ENCODE measurements at regions not wholly inside any gene's neighbourhood (a gene's known extent, or its start where the extent isn't known, plus 50 kb on each side); places are given as distances from the start of the nearest gene placed in this dataset.

DNA sequence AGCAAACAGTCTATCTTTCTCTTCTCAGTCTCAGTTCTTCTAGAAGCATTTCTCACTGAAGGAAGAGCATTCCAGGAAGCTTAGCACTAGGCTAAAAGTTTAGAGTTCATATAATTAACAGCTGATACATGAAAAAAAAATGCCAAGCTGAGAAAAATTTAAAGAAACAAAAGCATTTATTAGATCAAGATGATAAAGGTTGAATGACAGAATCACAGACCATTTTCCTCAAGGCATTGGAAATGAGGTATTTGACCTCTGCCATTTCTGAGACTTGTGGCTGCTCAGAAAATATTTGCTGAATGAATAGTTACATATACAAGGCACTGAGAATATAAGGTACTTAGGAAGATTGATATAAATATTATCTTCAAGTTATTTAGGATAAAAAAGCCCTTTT is 901.6 kb upstream of the GOT2 start (continued):
- TF ChIP-seq EP300 (IDR thresholded peaks at IDR 0.05; ENCODE audit: borderline replicate concordance in 1 of 2, control insufficient read depth in 1 of 2, low read depth in 2 of 2, low read length in 2 of 2) (no peak), SP1 (IDR thresholded peaks at IDR 0.05; ENCODE audit: low read depth, low read length) (no peak), IKZF2 (IDR thresholded peaks at IDR 0.05) (no peak), YY1 (IDR thresholded peaks at IDR 0.05; ENCODE audit: low read depth, low read length) (no peak), CBFB (IDR thresholded peaks at IDR 0.05; ENCODE audit: low read depth) (no peak), SMARCA5 (IDR thresholded peaks at IDR 0.05) (no peak), HDAC6 (IDR thresholded peaks at IDR 0.05; ENCODE audit: unreplicated experiment) (no peak), MTA3 (IDR thresholded peaks at IDR 0.05; ENCODE audit: borderline replicate concordance, low read length) (no peak), POU2F2 (IDR thresholded peaks at IDR 0.05; ENCODE audit: borderline replicate concordance, low read depth, low read length) (no peak), BRCA1 (IDR thresholded peaks at IDR 0.05; ENCODE audit: low read depth, low read length) (no peak)

DNA sequence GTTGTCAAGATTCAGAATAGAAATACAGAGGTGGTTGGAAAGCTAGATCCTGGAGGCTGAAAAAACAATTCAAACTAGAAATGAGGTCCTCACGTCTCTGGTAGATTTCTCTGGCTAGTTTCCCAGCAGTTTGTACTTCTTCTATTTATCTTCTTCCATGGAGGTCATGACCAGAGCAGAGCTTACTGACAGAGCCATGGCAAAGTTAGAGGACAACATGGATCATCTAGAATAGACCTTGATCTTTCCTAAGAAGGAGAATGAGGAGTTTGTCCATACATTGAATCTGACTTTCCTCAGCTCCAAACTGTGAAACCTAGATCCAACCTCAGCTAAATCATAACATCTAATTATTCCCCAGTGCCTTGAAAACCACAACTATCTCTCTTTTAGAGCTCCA is 900.8 kb upstream of the GOT2 start:
- Histone ChIP-seq H2AFZ (ENCODE audit: control insufficient read depth, low read depth, low read length) (no peak overlapping the region), H3K4me2 (ENCODE audit: control insufficient read depth, insufficient read depth) (no peak overlapping the region), H3K36me3 (ENCODE audit: control insufficient read depth in 2 of 2, insufficient read depth in 2 of 2, low read length in 1 of 2) (no peaks in the 10 kb centered on the region), H4K20me1 (ENCODE audit: control insufficient read depth, insufficient read depth) (no peaks in the 10 kb centered on the region), H3K9ac (ENCODE audit: control insufficient read depth, insufficient read depth, low read length) (no peak overlapping the region), H3K4me1 (ENCODE audit: control insufficient read depth, insufficient read depth, low read length) (no peaks in the 10 kb centered on the region), H3K4me3 (no peak overlapping the region), H3K27me3 (replicated peaks in 1 of 2; ENCODE audit: control insufficient read depth in 2 of 2, insufficient read depth in 2 of 2, low read length in 1 of 2) (no peaks in the 10 kb centered on the region), H3K9me3 (replicated peaks; ENCODE audit: control insufficient read depth, insufficient read depth, low read length) (no peaks in the 10 kb centered on the region), H3K79me2 (ENCODE audit: control insufficient read depth, insufficient read depth, low read length) (no peaks in the 10 kb centered on the region), H3K27ac (ENCODE audit: control insufficient read depth, insufficient read depth) (no peak overlapping the region)
- ChIA-PET POLR2A (no interaction called here), RAD21 (ENCODE audit: unreplicated experiment) (no interaction called here), CTCF (no interaction called here), SMC1A (ENCODE audit: uncharacterized antibody, unreplicated experiment) (interaction anchor here (0.6 kb wide), 2 partner anchors 329 to 430 kb away, joined by 3 read pairs; no protein-coding TSS in a partner anchor)
- ATAC-seq (no peak), FAIRE-seq (no peak), DNase-seq (ENCODE audit: low read depth, low spot score) (no peak)
- no TSS peak for BruUV-seq (replicated peaks)
- in situ Hi-C loops (cut with MboI), result no loop called here
- 0% methylated on average over 1 of the region's 1 CpG for WGBS (ENCODE audit: insufficient coverage, insufficient replicate concordance, low lambda C conversion rate, missing lambda C conversion rate)
- intact Hi-C loops (cut with micrococcal nuclease; ENCODE audit: unreplicated experiment), result no loop called here
- TF ChIP-seq, protein P1, sequence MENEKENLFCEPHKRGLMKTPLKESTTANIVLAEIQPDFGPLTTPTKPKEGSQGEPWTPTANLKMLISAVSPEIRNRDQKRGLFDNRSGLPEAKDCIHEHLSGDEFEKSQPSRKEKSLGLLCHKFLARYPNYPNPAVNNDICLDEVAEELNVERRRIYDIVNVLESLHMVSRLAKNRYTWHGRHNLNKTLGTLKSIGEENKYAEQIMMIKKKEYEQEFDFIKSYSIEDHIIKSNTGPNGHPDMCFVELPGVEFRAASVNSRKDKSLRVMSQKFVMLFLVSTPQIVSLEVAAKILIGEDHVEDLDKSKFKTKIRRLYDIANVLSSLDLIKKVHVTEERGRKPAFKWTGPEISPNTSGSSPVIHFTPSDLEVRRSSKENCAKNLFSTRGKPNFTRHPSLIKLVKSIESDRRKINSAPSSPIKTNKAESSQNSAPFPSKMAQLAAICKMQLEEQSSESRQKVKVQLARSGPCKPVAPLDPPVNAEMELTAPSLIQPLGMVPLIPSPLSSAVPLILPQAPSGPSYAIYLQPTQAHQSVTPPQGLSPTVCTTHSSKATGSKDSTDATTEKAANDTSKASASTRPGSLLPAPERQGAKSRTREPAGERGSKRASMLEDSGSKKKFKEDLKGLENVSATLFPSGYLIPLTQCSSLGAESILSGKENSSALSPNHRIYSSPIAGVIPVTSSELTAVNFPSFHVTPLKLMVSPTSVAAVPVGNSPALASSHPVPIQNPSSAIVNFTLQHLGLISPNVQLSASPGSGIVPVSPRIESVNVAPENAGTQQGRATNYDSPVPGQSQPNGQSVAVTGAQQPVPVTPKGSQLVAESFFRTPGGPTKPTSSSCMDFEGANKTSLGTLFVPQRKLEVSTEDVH (IDR thresholded peaks at IDR 0.05; ENCODE audit: low read depth, partially characterized antibody), result no peak
